Large intestine (tissue), 3 donors: ENCODE measurements at regions not wholly inside any gene's neighbourhood (a gene's known extent, or its start where the extent isn't known, plus 50 kb on each side); places are given as distances from the start of the nearest gene placed in this dataset.
"Not testable (repeated sequence)": the region's sequence is repeated elsewhere in the genome, so short reads cannot be mapped to it uniquely, and the experiment has no call there.

Source experiments
- DNase-seq, 2 donors: peaks; one replicate each; pipeline versions ENCODE4 v3.0.0 to v3.0.0-alpha.2; 2013
- H3K27ac ChIP-seq: one replicate; pipeline ENCODE4 v1.5.1; 2013; ENCODE audit warnings: low read length
- H3K27me3 ChIP-seq: 2 replicates; pipeline ENCODE4 v1.6.1; 2013; ENCODE audit warnings: low read length; ENCODE audit not compliant: control insufficient read depth, insufficient read depth
- H3K36me3 ChIP-seq: 2 replicates; pipeline ENCODE4 v1.6.1; 2013; ENCODE audit warnings: low read length; ENCODE audit not compliant: control insufficient read depth, insufficient read depth
- H3K4me1 ChIP-seq: one replicate; pipeline ENCODE4 v1.6.1; 2013; ENCODE audit warnings: low read length; ENCODE audit not compliant: control insufficient read depth, insufficient read depth
- H3K4me3 ChIP-seq: one replicate; pipeline ENCODE4 v1.5.1; 2013; ENCODE audit warnings: low read length
- H3K9me3 ChIP-seq: one replicate; pipeline ENCODE4 v1.6.1; 2013; ENCODE audit warnings: mild to moderate bottlenecking, low read depth, low read length, moderate library complexity; ENCODE audit not compliant: control insufficient read depth
- WGBS: methylation state at CpG from one replicate; pipeline ENCODE4 v1.1.5; 2013; ENCODE audit warnings: low lambda C conversion rate; ENCODE audit not compliant: insufficient coverage; 5-methylcytosine and 5-hydroxymethylcytosine counted together

GRCh38 chr16:29220647-29221191, 185.8 kb downstream of the NPIPB11 start:
- not testable (repeated sequence) for H3K4me1 ChIP-seq, H3K9me3 ChIP-seq, H3K27me3 ChIP-seq, H3K27ac ChIP-seq, H3K36me3 ChIP-seq, H3K4me3 ChIP-seq
- no CpG with 5 or more reads among the region's 36 CpGs for WGBS
- peak in 1 of 2 donors; percentile 49 for DNase-seq

GRCh38 chr16:29219966-29220646, 186.4 kb downstream of the NPIPB11 start:
- H3K4me1 ChIP-seq, H3K36me3 ChIP-seq, DNase-seq, H3K9me3 ChIP-seq, H3K27ac ChIP-seq, H3K27me3 ChIP-seq: not testable (repeated sequence)
- peak overlapping the region; percentile 4 for H3K4me3 ChIP-seq
- WGBS, result no CpG with 5 or more reads among the region's 24 CpGs

GRCh38 chr16:29219562-29219961, 186.9 kb downstream of the NPIPB11 start:
- not testable (repeated sequence) for H3K9me3 ChIP-seq, H3K36me3 ChIP-seq, H3K4me1 ChIP-seq, H3K4me3 ChIP-seq, DNase-seq, H3K27me3 ChIP-seq, H3K27ac ChIP-seq
- no CpG with 5 or more reads among the region's 16 CpGs for WGBS

- H3K9me3 ChIP-seq, DNase-seq, H3K4me1 ChIP-seq, H3K4me3 ChIP-seq, H3K27ac ChIP-seq, H3K36me3 ChIP-seq, H3K27me3 ChIP-seq: not testable (repeated sequence)
- 100% methylated on average over 1 of the region's 26 CpGs for WGBS
These were observed 187.9 kb downstream of the NPIPB11 start for GRCh38 chr16:29218649-29219048.

- H3K9me3 ChIP-seq, H3K27me3 ChIP-seq, H3K36me3 ChIP-seq, DNase-seq, H3K4me3 ChIP-seq, H3K4me1 ChIP-seq, H3K27ac ChIP-seq: not testable (repeated sequence)
- WGBS, result no CpG with 5 or more reads among the region's 16 CpGs
These were observed 188.3 kb downstream of the NPIPB11 start for GRCh38 chr16:29218171-29218570.

GRCh38 chr16:29217752-29218126, 188.8 kb downstream of the NPIPB11 start:
- H3K27ac ChIP-seq, H3K27me3 ChIP-seq, H3K4me1 ChIP-seq, H3K9me3 ChIP-seq, H3K36me3 ChIP-seq, DNase-seq, H3K4me3 ChIP-seq: not testable (repeated sequence)
- no CpG with 5 or more reads among the region's 16 CpGs for WGBS

- H3K4me1 ChIP-seq, H3K27me3 ChIP-seq, H3K9me3 ChIP-seq, H3K27ac ChIP-seq, H3K36me3 ChIP-seq, DNase-seq, H3K4me3 ChIP-seq: not testable (repeated sequence)
- 97% methylated on average over 6 of the region's 22 CpGs for WGBS
These were observed 189.3 kb downstream of the NPIPB11 start for GRCh38 chr16:29217104-29217751.

GRCh38 chr16:29213770-29214169, 192.7 kb downstream of the NPIPB11 start:
- not testable (repeated sequence) for H3K4me3 ChIP-seq, H3K4me1 ChIP-seq, H3K36me3 ChIP-seq, H3K27me3 ChIP-seq, H3K27ac ChIP-seq, H3K9me3 ChIP-seq, DNase-seq
- 50% methylated on average over 1 of the region's 3 CpGs for WGBS

GRCh38 chr16:29213251-29213650, 193.3 kb downstream of the NPIPB11 start:
- not testable (repeated sequence) for H3K4me3 ChIP-seq, H3K27ac ChIP-seq, H3K36me3 ChIP-seq, DNase-seq, H3K27me3 ChIP-seq, H3K4me1 ChIP-seq, H3K9me3 ChIP-seq
- WGBS, result no CpG with 5 or more reads among the region's 6 CpGs

- DNase-seq, result not testable (repeated sequence)
- no CpG with 5 or more reads among the region's 21 CpGs for WGBS
These were observed 194.2 kb downstream of the NPIPB11 start for GRCh38 chr16:29212084-29213027.

More at GRCh38 chr16:29212084-29213027, 194.2 kb downstream of the NPIPB11 start:
- not testable (repeated sequence) for H3K4me3 ChIP-seq, H3K27me3 ChIP-seq, H3K9me3 ChIP-seq, H3K36me3 ChIP-seq, H3K4me1 ChIP-seq, H3K27ac ChIP-seq
